ENCODE measurements at regions not wholly inside any gene's neighbourhood (a gene's known extent, or its start where the extent isn't known, plus 50 kb on each side); places are given as distances from the start of the nearest gene placed in this dataset.

GRCh38 chr3:144237351-144237750 lies 265.7 kb downstream of the DIPK2A start:
- H3K36me3 Mint-ChIP-seq, result no peaks in the 10 kb centered on the region
- no peak overlapping the region for H3K4me3 Mint-ChIP-seq
- TF ChIP-seq CTCF (conservative IDR thresholded peaks at IDR 0.05), result no peak
- no peak overlapping the region for H3K27ac Mint-ChIP-seq
- DNase-seq (ENCODE audit: extremely low spot score, unreplicated experiment), result no peak
- H3K4me1 Mint-ChIP-seq (ENCODE audit: unreplicated experiment), result peaks cover 9% of the 10 kb centered on the region
- H3K9me3 Mint-ChIP-seq, result no peaks in the 10 kb centered on the region
- H3K27me3 Mint-ChIP-seq, result peaks cover 9% of the 10 kb centered on the region

- no peak overlapping the region for H3K27ac Mint-ChIP-seq
- peaks cover 6% of the 10 kb centered on the region for H3K27me3 Mint-ChIP-seq
- H3K4me3 Mint-ChIP-seq, result no peak overlapping the region
- TF ChIP-seq CTCF (conservative IDR thresholded peaks at IDR 0.05), result no peak
- no peaks in the 10 kb centered on the region for H3K36me3 Mint-ChIP-seq
- no peaks in the 10 kb centered on the region for H3K9me3 Mint-ChIP-seq
- no peak for DNase-seq (ENCODE audit: extremely low spot score, unreplicated experiment)
- H3K4me1 Mint-ChIP-seq (ENCODE audit: unreplicated experiment), result peaks cover 14% of the 10 kb centered on the region
These were observed 269.8 kb downstream of the DIPK2A start for GRCh38 chr3:144241404-144241803.

GRCh38 chr3:144242747-144243146 lies 271.1 kb downstream of the DIPK2A start:
- Mint-ChIP-seq H3K27ac (no peak overlapping the region), H3K4me3 (no peak overlapping the region), H3K9me3 (no peaks in the 10 kb centered on the region), H3K27me3 (peaks cover 6% of the 10 kb centered on the region), H3K4me1 (ENCODE audit: unreplicated experiment) (peaks cover 14% of the 10 kb centered on the region), H3K36me3 (no peaks in the 10 kb centered on the region)
- TF ChIP-seq CTCF (conservative IDR thresholded peaks at IDR 0.05), result no peak
- no peak for DNase-seq (ENCODE audit: extremely low spot score, unreplicated experiment)

- peaks cover 6% of the 10 kb centered on the region for H3K27me3 Mint-ChIP-seq
- no peak overlapping the region for H3K4me3 Mint-ChIP-seq
- no peaks in the 10 kb centered on the region for H3K9me3 Mint-ChIP-seq
- no peak overlapping the region for H3K27ac Mint-ChIP-seq
- H3K4me1 Mint-ChIP-seq (ENCODE audit: unreplicated experiment), result peaks cover 14% of the 10 kb centered on the region
- no peaks in the 10 kb centered on the region for H3K36me3 Mint-ChIP-seq
- DNase-seq (ENCODE audit: extremely low spot score, unreplicated experiment), result no peak
- TF ChIP-seq CTCF (conservative IDR thresholded peaks at IDR 0.05), result no peak
These were observed 273.0 kb downstream of the DIPK2A start for GRCh38 chr3:144244662-144245061.

GRCh38 chr3:144252896-144253295 lies 281.3 kb downstream of the DIPK2A start:
- Mint-ChIP-seq H3K27me3 (peaks cover 4% of the 10 kb centered on the region), H3K4me1 (ENCODE audit: unreplicated experiment) (peaks cover 4% of the 10 kb centered on the region), H3K27ac (no peak overlapping the region), H3K36me3 (no peaks in the 10 kb centered on the region), H3K9me3 (no peaks in the 10 kb centered on the region), H3K4me3 (no peak overlapping the region)
- TF ChIP-seq CTCF (conservative IDR thresholded peaks at IDR 0.05), result no peak
- no peak for DNase-seq (ENCODE audit: extremely low spot score, unreplicated experiment)

- Mint-ChIP-seq H3K27me3 (peaks cover 4% of the 10 kb centered on the region), H3K9me3 (peaks cover 10% of the 10 kb centered on the region), H3K27ac (no peak overlapping the region), H3K4me1 (ENCODE audit: unreplicated experiment) (peaks cover 4% of the 10 kb centered on the region), H3K4me3 (no peak overlapping the region), H3K36me3 (peaks cover 3% of the 10 kb centered on the region)
- DNase-seq (ENCODE audit: extremely low spot score, unreplicated experiment), result no peak
- TF ChIP-seq CTCF (conservative IDR thresholded peaks at IDR 0.05), result no peak
These were observed 285.8 kb downstream of the DIPK2A start for GRCh38 chr3:144257381-144257780.
